ENCODE measurements at regions not wholly inside any gene's neighbourhood (a gene's known extent, or its start where the extent isn't known, plus 50 kb on each side); places are given as distances from the start of the nearest gene placed in this dataset.

DNA sequence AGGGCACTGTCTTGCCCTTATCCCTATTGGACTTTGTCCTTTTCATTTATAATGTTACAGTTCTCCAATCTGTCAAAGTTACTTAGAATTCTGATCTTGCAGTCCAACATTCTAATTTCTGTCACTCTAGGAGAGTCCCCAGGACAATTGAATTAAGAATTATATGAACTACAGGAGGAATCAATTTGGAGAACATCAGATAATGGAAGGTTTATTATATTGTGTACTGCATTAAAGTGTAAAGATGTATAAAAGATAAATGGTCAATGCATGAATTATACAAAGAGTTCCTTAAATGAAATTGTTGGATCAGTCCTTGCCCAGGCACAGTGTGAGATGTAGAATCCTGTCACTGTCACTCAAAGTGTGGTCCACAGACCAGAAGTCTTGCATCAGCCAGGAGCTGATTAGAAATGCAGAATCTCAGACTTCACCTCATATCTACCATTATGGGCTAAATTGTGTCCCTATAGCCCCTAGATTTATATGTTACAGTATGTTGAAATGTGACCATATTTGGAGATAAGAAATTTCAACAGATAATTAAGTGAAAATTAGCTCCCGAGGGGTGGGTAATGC lies 145.5 kb downstream of the BTBD3 start:
- no peaks in the 10 kb centered on the region for H3K79me2 ChIP-seq (ENCODE audit: insufficient read depth, low read depth)
- TF ChIP-seq, protein P1, sequence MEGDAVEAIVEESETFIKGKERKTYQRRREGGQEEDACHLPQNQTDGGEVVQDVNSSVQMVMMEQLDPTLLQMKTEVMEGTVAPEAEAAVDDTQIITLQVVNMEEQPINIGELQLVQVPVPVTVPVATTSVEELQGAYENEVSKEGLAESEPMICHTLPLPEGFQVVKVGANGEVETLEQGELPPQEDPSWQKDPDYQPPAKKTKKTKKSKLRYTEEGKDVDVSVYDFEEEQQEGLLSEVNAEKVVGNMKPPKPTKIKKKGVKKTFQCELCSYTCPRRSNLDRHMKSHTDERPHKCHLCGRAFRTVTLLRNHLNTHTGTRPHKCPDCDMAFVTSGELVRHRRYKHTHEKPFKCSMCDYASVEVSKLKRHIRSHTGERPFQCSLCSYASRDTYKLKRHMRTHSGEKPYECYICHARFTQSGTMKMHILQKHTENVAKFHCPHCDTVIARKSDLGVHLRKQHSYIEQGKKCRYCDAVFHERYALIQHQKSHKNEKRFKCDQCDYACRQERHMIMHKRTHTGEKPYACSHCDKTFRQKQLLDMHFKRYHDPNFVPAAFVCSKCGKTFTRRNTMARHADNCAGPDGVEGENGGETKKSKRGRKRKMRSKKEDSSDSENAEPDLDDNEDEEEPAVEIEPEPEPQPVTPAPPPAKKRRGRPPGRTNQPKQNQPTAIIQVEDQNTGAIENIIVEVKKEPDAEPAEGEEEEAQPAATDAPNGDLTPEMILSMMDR (conservative IDR thresholded peaks at IDR 0.05; ENCODE audit: low read depth, low read length): no peak

GRCh38 chr20:12064540-12064939 lies 146.8 kb downstream of the BTBD3 start:
- Histone ChIP-seq H3K79me2 (ENCODE audit: insufficient read depth, low read depth) (no peaks in the 10 kb centered on the region), H3K36me3 (ENCODE audit: insufficient read depth) (no peaks in the 10 kb centered on the region), H3K4me2 (no peak overlapping the region), H3K27ac (no peak overlapping the region), H3K4me3 (IDR thresholded peaks at IDR 0.05; ENCODE audit: insufficient read depth, low read depth, low read length) (no peak overlapping the region), H3K9ac (no peak overlapping the region), H3K27me3 (ENCODE audit: insufficient read depth, low read depth) (no peaks in the 10 kb centered on the region), H3K4me1 (ENCODE audit: low read depth, poor library complexity, severe bottlenecking) (no peaks in the 10 kb centered on the region), H2AFZ (ENCODE audit: low read depth) (no peak overlapping the region), H4K20me1 (ENCODE audit: insufficient read depth) (no peaks in the 10 kb centered on the region)
- TF ChIP-seq, protein P1 (conservative IDR thresholded peaks at IDR 0.05; ENCODE audit: low read depth, low read length): no peak

More for the DNA sequence above, 145.5 kb downstream of the BTBD3 start:
- H4K20me1 ChIP-seq (ENCODE audit: insufficient read depth): no peaks in the 10 kb centered on the region
- H3K36me3 ChIP-seq (ENCODE audit: insufficient read depth): no peaks in the 10 kb centered on the region
- H3K9ac ChIP-seq: no peak overlapping the region
- no peak overlapping the region for H3K27ac ChIP-seq
- no peak overlapping the region for H3K4me2 ChIP-seq
- H2AFZ ChIP-seq (ENCODE audit: low read depth): no peak overlapping the region
- H3K4me1 ChIP-seq (ENCODE audit: low read depth, poor library complexity, severe bottlenecking): no peaks in the 10 kb centered on the region
- no peaks in the 10 kb centered on the region for H3K27me3 ChIP-seq (ENCODE audit: insufficient read depth, low read depth)
- H3K4me3 ChIP-seq (IDR thresholded peaks at IDR 0.05; ENCODE audit: insufficient read depth, low read depth, low read length): no peak overlapping the region

GRCh38 chr20:12067686-12068085 lies 150.0 kb downstream of the BTBD3 start:
- H2AFZ ChIP-seq (ENCODE audit: low read depth): no peak overlapping the region

DNA sequence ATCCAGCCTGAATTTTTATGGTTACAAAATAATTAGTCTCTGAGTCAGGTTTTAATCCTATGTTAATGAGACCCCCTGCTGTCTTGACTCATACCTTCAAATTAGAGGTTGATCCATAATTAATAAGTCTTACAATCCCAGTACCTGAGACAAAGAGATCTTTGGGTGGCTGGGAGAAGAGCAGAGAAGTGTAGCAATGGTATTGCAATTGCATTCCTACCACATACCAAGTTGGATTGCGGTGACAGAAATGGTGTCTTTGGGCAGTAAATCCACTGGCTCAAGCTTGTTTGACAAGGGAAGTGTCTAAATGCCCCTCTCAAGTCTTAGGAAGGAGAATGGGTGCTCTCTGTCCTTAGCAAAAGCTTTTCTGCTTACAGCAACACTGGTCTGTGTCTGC lies 150.4 kb downstream of the BTBD3 start:
- H3K4me2 ChIP-seq: no peak overlapping the region
- H3K9ac ChIP-seq: no peak overlapping the region
- H3K27ac ChIP-seq: no peak overlapping the region
- no peak overlapping the region for H3K4me3 ChIP-seq (IDR thresholded peaks at IDR 0.05; ENCODE audit: insufficient read depth, low read depth, low read length)
- H3K79me2 ChIP-seq (ENCODE audit: insufficient read depth, low read depth): no peaks in the 10 kb centered on the region
- no peak overlapping the region for H2AFZ ChIP-seq (ENCODE audit: low read depth)
- TF ChIP-seq, protein P1 (conservative IDR thresholded peaks at IDR 0.05; ENCODE audit: low read depth, low read length): no peak
- H3K27me3 ChIP-seq (ENCODE audit: insufficient read depth, low read depth): no peaks in the 10 kb centered on the region
- no peaks in the 10 kb centered on the region for H3K4me1 ChIP-seq (ENCODE audit: low read depth, poor library complexity, severe bottlenecking)
- H4K20me1 ChIP-seq (ENCODE audit: insufficient read depth): no peaks in the 10 kb centered on the region
- H3K36me3 ChIP-seq (ENCODE audit: insufficient read depth): no peaks in the 10 kb centered on the region

More at GRCh38 chr20:12067686-12068085, 150.0 kb downstream of the BTBD3 start:
- Histone ChIP-seq H3K27me3 (ENCODE audit: insufficient read depth, low read depth) (no peaks in the 10 kb centered on the region), H4K20me1 (ENCODE audit: insufficient read depth) (no peaks in the 10 kb centered on the region), H3K36me3 (ENCODE audit: insufficient read depth) (no peaks in the 10 kb centered on the region), H3K79me2 (ENCODE audit: insufficient read depth, low read depth) (no peaks in the 10 kb centered on the region), H3K4me2 (no peak overlapping the region), H3K4me1 (ENCODE audit: low read depth, poor library complexity, severe bottlenecking) (no peaks in the 10 kb centered on the region), H3K4me3 (IDR thresholded peaks at IDR 0.05; ENCODE audit: insufficient read depth, low read depth, low read length) (no peak overlapping the region), H3K9ac (no peak overlapping the region), H3K27ac (no peak overlapping the region)
- TF ChIP-seq, protein P1 (conservative IDR thresholded peaks at IDR 0.05; ENCODE audit: low read depth, low read length): no peak

Measured in KMS-11 (cell line).